HG03039 (cell line): ENCODE measurements at regions not wholly inside any gene's neighbourhood (a gene's known extent, or its start where the extent isn't known, plus 50 kb on each side); places are given as distances from the start of the nearest gene placed in this dataset.

Source experiments
- ATAC-seq: cut with Tn5 transposase; IDR thresholded peaks from one replicate; pipeline ENCODE4 v1.9.1; 2021; ENCODE audit warnings: mild to moderate bottlenecking, moderate library complexity; ENCODE audit not compliant: unreplicated experiment

DNA sequence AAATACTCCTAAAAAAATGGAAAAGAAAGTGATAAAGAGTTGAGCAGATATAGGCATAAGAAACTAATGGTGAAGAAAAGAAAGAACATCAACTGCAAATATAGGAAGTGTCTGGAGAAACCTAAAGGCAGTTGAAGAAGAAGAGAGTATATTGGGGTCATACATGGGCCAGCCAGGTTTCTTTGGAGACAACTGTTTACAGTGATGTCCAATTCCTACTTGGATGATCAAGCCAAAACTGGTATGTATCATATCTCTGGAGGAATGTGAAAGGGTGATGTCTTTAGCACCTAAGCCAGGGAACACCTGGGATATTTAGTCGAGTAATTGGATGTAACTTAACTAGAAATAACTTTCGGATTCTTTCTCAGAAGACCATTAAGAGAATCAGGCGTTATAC is 129.3 kb upstream of the FLRT2 start:
- ATAC-seq, result no peak

- no peak for ATAC-seq
These were observed 128.6 kb upstream of the FLRT2 start for GRCh38 chr14:85401384-85401783.

- no peak for ATAC-seq
These were observed 127.3 kb upstream of the FLRT2 start for GRCh38 chr14:85402569-85403162.

DNA sequence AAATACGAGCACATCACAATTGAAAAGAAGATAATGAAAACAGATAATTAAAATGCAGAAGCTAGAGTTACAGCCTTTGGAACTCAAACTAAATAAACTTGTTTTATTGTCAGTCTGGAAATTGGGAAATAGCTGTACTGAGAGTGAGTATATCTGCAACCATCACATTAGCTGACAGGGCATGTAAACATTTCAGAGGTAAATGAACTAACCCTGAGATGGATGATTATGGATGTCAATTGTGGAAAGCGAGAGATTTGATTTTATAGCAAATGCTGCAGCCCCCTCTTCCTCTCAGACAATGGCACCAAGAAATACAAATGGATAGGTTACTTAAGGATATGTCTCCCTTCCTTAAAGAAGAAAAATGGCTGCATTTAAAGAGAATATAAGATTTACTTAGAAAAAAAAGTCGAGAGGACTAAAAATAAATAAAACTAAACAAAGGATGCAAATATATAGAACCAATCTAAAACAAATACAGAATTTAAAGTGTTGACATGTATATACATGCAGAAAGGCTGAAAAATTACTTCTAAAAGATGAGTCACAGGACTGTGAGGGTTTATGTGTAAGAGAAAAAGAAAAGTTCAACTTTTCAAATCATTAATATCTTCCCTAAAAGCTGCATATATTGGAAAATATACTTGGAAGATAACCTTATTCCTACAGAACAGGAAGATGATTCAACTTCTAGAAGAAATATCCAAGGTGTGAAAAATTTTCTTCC is 120.3 kb upstream of the FLRT2 start:
- no peak for ATAC-seq

DNA sequence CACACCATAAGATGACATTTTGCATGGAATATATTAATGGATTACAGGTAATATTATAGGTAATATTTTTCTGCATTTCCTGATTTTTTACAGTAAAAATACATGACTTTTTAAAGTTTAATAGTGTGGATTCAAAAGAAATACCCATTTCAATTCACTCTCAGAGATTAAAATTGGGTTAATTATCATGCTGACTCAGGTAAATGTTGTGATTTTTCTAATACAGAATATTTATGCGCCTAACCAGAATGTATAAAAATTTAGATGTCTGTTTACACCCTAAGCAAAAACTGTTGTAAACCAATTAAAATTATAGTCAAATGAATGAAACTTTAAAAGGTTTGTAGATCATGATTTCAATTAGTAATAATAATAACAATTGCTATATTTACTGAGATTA is 117.2 kb upstream of the FLRT2 start:
- no peak for ATAC-seq

GRCh38 chr14:85413836-85414526 is 116.0 kb upstream of the FLRT2 start:
- ATAC-seq, result no peak

- ATAC-seq, result no peak
These were observed 114.8 kb upstream of the FLRT2 start for GRCh38 chr14:85415015-85415712.

GRCh38 chr14:85416771-85417170 is 113.2 kb upstream of the FLRT2 start:
- ATAC-seq, result no peak

DNA sequence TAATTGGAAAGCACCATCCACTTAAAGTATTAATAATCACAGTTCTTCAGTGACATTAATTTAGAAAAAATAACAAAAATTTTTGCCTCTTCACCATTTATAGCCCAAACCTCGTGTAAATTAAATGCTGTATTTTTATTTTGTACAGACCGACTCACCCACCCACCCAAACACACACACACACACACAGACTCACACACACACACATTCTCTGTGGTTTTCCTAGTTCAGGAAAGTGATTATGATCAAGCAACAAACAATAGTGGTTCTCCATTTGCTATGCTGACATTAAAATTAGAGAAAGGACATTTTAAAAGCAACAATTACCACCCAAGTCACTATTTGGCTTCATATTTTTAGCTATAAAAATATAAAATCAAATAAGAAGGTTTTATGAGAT is 112.5 kb upstream of the FLRT2 start:
- ATAC-seq, result no peak

DNA sequence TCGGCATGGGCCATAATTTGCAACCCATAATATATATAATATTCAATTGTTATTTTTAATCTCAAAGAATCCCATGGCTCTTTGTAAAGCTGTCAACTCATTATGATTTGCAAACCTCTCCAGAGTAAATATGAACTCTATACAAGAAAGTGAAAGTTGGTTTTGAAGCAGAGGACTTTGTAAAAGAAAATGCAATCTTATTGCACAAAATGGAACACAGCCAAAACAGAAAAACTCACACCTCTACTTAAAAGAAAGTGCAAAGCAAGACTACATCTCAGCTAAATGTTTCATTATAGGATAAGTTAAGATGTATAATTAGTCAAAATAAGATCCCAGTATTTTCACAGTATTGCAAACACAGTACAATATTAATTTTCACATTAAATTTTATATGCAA is 111.2 kb upstream of the FLRT2 start:
- no peak for ATAC-seq

GRCh38 chr14:85420278-85420677 is 109.7 kb upstream of the FLRT2 start:
- no peak for ATAC-seq

DNA sequence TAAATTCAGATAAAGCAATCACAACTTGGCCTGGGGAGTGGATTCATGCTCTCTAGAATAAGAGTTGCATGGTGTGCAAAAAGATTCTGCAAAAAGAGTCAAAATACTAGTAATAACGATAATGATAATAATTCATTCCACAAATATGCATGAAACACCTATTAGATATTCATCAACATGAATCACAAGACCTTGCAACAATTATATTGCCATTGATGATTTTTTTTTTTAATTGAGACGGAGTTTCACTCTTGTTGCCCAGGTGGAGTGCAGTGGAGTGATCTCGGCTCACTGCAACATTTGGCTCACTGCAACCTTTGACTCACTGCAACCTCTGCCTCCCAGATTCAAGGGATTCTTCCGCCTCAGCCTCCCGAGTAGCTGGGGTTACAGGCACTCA is 109.2 kb upstream of the FLRT2 start:
- ATAC-seq, result no peak

DNA sequence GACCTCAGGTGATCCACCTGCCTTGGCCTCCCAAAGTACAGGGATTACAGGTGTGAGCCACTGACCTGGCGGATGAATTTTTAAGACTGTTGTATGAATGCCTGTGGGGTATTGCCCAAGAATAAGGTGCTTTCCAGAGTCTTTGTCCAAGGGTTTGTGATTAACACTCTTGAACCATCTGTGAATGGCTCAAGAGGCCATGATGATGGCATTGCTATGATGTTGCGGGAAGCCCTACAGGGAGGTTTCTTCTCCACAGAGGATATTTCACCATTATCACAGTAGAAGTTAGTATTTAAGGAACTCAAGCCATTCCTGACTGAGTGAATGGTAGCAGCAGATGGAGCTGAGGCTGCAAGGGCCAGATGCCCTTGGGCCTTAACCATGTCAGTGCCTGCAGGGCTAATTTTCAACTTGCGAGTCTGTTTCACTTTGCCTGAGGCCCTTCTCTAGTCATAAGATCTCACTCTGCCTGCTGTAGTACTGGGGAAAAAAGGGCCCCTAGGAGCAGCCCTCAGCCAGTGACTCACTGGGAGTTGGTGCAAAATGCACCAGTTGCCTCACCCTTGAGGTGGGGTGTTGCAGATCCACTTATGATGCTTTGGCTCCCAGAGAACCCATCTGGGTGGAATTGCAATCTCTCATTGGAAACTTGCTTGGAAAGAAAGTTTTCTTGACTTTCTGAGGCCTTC is 108.6 kb upstream of the FLRT2 start:
- no peak for ATAC-seq

DNA sequence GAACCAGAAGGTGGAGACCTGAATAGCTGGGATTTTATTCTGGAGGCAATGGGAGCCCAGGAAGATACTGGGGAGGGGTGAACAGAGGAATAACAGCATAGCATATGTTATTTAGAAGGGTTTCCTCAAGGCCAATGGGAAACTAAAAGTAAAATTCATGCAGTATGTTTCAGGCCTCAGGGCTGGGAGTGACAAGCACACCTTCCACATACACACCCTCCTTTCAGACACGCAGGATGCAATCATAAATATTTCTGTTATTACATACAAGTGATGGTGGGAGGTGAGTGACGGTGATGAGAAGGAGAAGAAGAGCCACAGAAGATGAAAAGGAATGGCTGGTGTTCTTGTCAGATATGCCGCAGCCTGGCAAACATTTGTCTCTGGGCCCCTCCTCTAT is 106.1 kb upstream of the FLRT2 start:
- ATAC-seq, result no peak

GRCh38 chr14:85425507-85425906 is 104.4 kb upstream of the FLRT2 start:
- no peak for ATAC-seq

GRCh38 chr14:85426068-85426935 is 103.6 kb upstream of the FLRT2 start:
- no peak for ATAC-seq

- ATAC-seq, result no peak
These were observed 101.0 kb upstream of the FLRT2 start for GRCh38 chr14:85428926-85429325.

GRCh38 chr14:85437148-85437547 is 92.8 kb upstream of the FLRT2 start:
- ATAC-seq, result no peak

GRCh38 chr14:85438001-85438400 is 91.9 kb upstream of the FLRT2 start:
- ATAC-seq, result no peak

DNA sequence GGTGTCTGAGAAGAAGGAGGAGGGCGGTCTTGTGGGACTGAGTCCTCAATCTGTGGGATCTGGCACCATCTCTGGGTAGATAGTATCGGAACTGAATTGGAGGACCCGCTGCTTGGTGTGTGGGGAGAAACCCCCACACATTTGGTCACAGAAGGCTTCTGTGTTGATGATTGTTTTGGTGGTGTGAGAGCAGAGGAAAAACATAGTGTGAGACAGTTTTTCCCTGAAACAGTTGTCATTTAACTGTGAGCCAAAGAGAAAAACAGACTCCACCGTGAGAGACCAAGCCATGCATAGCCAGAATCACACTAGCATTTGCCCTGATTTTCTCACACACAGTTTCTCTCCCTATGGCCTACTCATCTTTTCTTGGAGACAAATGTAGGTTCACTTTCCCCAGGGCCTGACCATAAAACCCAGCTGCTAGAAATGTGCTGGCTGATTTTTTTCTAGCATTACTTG is 91.4 kb upstream of the FLRT2 start:
- ATAC-seq, result no peak
